ENCODE measurements at regions not wholly inside any gene's neighbourhood (a gene's known extent, or its start where the extent isn't known, plus 50 kb on each side); places are given as distances from the start of the nearest gene placed in this dataset.
"Not testable (repeated sequence)": the region's sequence is repeated elsewhere in the genome, so short reads cannot be mapped to it uniquely, and the experiment has no call there.

- no peak for DNase-seq
These were observed 243.7 kb downstream of the TFAP2C start for GRCh38 chr20:56872620-56873458.

DNA sequence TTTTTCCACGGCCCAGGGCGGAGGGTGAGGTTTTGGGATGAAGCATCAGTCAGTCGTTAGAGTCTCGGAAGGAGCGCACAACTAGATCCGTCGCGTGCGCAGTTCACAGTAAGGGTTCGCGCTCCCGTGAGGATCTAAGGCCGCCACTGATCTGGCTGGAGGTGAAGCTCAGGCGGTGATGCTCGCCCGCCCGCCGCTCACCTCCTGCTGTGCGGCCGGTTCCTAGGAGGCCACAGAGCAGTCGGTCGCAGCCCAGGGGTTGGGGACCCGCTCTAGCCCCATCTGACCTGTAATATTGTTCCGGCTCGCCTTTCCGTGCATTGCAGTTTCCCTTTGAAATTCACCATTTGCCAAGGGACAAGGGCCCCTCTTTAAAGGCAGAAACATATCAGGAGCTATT lies 244.7 kb downstream of the TFAP2C start:
- DNase-seq = no peak

- DNase-seq = no peak
These were observed 246.1 kb downstream of the TFAP2C start for GRCh38 chr20:56875052-56875659.

DNA sequence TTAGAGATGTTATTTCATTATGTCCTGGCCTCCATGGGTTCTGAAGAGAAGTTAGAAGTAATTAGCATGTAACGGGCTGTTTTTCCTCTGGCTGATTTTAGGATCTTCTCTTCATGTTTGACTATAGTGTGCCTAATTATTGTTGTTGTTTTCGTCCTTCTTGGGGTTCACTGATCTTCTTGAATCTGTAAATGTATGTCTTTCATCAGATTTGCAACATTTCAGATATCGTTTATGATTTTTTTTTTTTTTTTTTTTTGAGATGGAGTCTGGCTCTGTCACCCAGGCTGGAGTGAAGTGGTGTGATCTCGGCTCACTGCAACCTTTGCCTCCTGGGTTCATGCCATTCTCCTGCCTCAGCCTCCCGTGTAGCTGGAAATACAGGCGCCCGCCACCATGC lies 246.7 kb downstream of the TFAP2C start:
- DNase-seq = no peak

DNA sequence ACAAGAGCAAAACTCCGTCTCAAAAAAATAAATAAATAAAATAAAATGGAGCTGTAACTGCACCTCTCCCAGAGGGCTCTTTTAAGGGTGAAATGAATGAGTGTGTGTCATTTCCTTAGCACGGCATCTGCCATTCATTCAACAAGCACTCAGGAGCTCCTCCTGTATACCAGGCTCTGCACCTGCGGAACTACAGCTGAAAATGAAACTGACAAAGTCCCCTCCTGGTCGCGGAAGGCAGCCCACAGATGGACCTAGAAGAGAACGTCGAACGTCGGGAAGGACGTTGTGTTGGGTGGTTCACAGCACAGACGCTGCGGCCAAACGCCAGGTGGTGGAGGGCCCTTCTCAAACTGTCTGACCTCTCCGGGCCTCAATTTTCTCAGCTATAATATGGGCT lies 256.4 kb downstream of the TFAP2C start:
- DNase-seq = no peak

GRCh38 chr20:56890011-56890410 lies 260.9 kb downstream of the TFAP2C start:
- no peak for DNase-seq

GRCh38 chr20:56893226-56893917 lies 264.3 kb downstream of the TFAP2C start:
- DNase-seq = no peak

DNA sequence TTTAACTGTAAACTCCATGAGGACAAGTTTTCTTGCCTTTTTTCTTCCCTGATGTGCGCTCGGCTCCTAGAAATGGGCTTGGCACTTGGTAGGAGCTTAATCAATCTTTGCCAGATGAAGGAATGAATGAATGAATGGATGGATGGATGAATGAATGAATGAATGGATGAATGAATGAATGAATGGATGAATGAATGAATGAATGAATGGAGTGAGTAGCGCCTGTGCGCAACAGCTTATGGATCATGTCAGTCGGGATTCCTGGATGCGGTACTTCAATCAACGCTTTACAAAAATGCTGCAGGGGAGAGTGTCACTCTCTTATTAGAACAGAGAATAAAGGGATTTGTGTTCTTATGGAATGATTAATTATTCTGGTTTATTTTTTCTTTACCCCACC lies 267.3 kb downstream of the TFAP2C start:
- DNase-seq = no peak

DNA sequence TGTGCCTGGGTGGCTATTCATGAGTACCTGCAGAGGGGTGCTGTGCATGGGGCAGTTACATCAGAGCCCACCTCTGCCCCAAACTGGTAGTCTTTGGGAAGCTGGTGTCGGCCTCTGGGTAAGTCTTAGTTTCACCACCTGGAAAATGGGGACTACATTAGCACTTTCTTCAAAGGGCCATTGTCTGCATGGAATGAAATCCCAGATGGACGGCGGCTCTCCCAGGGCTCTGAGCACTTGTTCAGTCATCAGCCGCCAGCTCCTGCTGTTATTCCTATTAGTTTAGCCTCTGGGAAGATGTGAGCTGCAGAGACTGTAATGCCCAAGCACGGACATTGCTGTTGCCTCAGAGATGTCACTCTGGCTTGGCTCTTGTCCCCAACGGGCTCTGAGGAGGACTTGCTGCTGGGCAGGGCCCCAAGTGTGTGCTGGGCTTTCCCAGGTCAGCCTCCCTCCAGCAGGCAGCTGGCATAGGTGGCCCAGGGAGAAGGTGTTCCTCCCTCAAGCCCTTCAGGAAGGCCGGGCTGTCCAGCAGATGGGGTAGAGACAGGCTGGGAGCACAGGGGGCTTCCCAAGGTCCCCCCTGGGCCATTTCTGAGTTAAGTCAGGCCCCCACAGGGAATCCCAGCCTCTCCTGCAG lies 268.3 kb downstream of the TFAP2C start:
- no peak for DNase-seq

DNA sequence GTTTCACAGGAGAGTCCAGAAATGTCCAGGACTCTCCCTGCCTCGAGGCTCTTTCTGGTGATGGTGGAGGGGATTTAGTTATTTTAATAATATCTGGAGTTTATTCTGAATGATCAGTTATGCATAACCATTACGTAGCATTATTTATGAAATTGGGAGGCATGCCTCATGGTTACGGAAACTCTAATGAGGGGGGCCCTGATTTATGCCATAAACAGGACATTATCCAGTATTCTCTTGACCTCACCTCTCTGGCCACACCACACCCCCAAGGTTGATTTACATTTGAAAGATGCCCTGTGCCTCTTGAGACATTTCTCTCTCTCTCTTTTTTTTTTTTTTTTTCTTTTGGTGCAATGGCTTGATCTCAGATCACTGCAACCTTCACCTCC lies 268.8 kb downstream of the TFAP2C start:
- no peak for DNase-seq

DNA sequence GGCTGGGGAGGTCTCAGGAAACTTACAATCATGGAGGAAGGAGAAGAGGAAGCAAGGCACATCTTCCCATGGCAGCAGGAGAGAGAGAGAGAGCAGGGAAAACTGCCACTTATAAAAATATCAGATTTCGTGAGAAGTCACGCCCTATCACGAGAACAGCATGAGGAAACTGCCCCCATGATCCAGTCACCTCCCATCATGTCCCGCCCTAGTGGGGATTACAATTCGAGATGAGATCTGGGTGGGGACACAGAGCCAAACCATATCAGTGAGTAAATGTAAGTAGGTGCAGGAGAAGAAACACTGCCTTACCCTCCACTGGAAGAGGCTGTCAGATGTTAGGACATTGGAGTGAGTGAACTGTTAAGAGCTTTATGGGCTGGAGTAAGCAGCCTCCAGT lies 270.4 kb downstream of the TFAP2C start:
- no peak for DNase-seq

DNA sequence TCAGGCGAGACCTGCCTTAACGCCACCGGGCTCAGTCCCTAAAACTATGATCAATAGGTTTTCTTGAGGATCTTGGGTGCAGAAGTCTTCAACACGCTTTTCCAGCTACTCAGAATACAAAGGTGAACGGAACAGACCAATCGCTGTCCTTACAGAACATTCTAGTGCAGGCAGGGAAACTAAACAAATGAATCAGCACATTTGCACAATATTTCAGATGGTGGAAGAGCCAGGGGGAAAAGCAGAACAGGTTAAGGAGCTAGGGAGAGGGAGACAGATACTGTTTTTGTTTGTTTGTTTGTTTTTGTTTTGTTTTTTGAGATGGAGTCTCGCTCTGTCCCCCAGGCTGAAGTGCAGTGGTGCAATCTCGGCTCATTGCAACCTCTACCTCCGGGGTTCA lies 271.1 kb downstream of the TFAP2C start:
- DNase-seq = no peak

- DNase-seq = no peak
These were observed 274.3 kb downstream of the TFAP2C start for GRCh38 chr20:56903421-56903820.

DNA sequence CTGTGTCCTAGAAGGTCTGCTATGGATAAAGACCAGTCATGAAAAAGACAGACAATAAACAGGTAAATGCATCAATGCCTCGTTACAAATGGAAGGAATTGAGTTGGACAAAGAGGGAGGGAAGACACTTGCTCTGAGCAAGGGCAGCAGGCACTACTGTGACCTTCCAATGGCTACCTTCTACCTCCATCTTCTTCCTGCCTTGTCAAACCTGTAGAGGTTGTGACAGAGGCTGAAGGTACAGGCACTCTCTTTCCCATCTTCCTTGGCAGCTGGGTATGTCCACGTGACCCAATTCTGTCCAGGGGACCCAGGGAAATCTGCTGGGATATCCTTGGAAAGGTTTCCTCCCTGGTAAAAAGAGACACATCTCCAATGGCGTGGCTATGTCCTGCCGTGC lies 274.8 kb downstream of the TFAP2C start:
- no peak for DNase-seq

DNA sequence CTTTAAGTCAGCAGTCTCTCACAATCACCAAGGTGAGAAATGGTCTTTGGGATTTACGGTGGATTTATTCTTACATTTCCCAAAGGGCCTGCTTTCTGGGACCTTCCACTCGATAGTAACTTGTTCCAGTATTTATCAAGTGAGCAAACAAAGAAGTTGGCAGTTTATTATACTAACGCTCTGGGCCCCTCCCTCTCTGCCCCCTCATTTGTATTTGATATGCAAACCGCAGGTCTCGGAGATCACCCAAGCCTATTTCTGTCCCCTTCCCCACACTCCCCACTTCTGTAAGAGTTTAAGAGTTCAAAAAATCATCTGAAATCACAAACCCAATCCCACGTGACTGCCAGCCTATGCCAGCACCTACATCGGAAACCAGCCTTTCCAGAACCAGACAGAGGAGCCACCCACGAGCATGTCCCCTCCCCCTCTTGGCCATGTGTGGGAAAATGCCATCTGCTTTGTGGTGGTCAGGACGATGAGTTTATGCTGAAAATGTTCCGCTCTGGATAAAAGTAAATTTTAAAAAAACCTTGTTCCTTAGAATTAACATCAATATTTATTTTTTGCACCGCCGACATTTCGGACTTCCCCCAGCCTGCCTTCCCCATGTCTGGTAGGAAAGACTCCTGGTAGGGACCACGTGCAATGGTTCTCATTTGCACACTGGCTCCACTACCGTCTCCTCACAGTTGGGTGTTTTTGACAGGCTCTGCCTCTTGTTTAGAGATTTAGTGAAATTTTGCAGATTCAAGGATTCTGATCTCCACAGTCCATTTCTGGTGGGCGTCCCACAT lies 281.0 kb downstream of the TFAP2C start:
- DNase-seq = no peak

DNA sequence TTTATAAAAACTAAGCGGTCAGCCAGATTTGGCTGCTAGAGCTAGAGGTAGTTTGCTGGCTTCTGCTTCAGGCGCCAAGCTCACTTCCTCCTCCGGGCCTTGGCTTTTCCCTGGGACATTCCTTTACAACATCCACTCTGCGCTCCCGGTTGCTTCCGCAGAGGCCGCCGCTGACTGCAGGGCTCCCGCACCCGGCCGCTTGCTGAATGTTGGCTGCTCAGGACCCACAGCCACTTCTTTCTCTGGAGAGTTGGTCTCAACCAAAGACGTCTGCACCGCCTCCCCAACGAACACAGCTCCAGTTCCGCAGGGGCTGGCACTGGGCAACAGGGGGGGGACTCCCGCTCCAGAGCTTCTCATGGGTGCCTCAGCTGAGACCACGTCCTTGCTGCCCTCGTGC lies 282.8 kb downstream of the TFAP2C start:
- no peak for DNase-seq

- no peak for DNase-seq
These were observed 285.4 kb downstream of the TFAP2C start for GRCh38 chr20:56914532-56914931.

DNA sequence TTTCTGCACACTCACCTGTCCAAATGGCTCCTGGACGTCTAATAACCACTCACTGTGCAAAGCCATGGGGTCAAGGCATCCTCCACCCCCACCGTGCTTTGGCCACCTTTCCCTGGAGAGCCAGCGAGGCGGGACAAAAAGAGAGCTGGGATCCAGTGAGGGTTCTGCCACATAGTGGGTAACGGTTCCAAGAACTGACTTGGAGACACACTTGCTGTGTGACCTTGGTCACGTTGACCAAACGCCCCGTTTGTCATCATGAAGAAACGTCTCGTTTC lies 287.2 kb downstream of the TFAP2C start:
- no peak for DNase-seq

DNA sequence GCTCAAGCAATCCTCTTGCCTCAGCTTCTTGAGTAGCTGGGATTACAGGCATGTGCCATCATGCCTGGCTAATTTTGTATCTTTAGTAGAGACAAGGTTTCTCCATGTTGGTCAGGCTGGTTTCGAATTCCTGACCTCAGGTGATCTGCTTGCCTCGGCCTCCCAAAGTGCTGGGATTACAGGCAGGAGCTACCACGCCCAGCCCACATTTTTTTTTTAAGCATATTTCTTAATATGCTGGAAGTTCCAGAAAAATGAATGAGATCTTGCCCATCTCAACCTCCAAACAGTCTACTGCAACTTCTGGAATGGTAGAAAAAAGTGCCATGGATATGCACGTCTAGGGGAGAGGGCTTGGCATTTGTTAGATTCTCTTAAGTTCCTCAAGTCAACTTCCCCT lies 290.9 kb downstream of the TFAP2C start:
- not testable (repeated sequence) for DNase-seq

DNA sequence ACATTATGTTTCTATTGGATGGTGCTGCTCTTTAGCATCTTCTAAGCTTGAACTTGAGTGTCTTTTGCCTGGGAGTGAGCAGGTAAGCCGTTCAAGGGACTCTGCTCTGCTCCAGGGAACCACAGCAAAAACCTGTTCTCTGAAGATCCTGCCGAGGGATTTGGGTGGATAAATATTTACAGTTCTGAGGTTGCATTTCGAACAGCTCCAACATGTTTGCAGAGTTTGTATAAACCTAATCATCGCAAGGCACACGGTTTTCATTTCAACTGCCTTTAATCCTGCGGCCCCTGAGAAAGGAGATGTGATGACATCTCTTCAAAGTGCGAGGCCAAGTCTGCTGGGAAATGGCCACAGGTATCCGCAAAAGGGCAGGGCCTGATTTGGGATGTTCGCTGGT lies 293.4 kb downstream of the TFAP2C start:
- no peak for DNase-seq

DNA sequence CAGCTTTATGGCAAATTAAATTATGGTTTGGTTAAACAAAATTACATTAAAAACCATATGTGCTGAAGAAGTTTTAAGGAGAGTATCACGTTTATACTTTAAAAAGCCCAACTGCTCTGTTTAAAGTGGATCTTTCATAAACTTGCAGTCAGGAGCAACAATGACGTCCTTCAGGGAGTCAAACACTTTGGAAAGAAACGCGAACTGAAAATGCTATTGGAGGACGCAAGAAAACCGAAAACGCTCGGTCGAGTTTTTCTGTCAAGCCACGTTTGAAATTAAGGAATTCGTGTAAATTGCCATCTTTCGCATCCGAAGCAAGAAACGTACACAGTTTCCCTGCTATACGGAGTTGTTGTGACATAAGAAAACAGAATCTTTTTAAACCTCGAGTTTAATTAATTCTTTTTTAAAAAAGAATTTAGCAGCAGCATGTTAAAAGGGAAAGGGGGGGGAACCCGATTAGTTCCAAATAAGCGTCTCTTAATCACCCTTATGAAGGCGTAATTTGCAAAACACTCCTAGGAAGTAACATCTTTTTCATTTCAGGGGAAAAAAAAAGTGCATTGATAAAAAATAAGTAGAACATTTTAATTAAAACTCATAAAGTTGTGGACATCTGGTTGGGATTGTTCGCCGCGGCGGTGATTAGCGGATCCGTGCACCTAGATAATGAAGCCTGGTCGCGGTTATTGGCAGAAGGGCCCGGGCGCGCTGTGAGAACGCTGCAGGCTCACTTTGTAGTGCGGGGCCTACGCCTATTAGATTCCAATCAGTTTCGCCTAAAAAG lies 295.4 kb downstream of the TFAP2C start:
- DNase-seq = no peak
